SU-DHL-6 (cell line): ENCODE measurements at regions not wholly inside any gene's neighbourhood (a gene's known extent, or its start where the extent isn't known, plus 50 kb on each side); places are given as distances from the start of the nearest gene placed in this dataset.

ENCODE experiments used
- H2AFZ ChIP-seq: fragments of 200-600 bp; sonication (generic); 2 replicates; pipeline ENCODE4 v1.6.1; 2014; ENCODE audit warnings: low read depth, mild to moderate bottlenecking, moderate library complexity, mixed read lengths, antibody characterized with exemption, low read length; ENCODE audit not compliant: severe bottlenecking
- H3F3A ChIP-seq: fragments of 200-600 bp; shearing (Covaris generic); 2 replicates; pipeline ENCODE4 v1.6.0; 2016; ENCODE audit warnings: antibody characterized with exemption, mild to moderate bottlenecking; ENCODE audit not compliant: insufficient read depth
- H3K27ac ChIP-seq: fragments of 200-600 bp; sonication (generic); 2 replicates; pipeline ENCODE4 v1.5.1; 2016; ENCODE audit warnings: low read depth, mild to moderate bottlenecking, low read length, moderate library complexity, mixed read lengths
- H3K27me3 ChIP-seq: fragments of 200-600 bp; sonication (generic), shearing (Covaris generic); 2 replicates; pipeline ENCODE4 v1.6.0; 2014; ENCODE audit warnings: mild to moderate bottlenecking, low read length
- H3K36me3 ChIP-seq: fragments of 200-600 bp; sonication (generic); 2 replicates; pipeline ENCODE4 v1.6.1; 2014; ENCODE audit warnings: mild to moderate bottlenecking, low read length, mixed read lengths
- H3K4me2 ChIP-seq: fragments of 300-600, 200-600 bp; shearing (Covaris generic), sonication (generic); 2 replicates; pipeline ENCODE4 v1.6.0; 2014; ENCODE audit warnings: low read length, low read depth, mild to moderate bottlenecking; ENCODE audit not compliant: poor library complexity, severe bottlenecking
- H3K4me3 ChIP-seq: fragments of 200-600 bp; sonication (generic); 2 replicates; pipeline ENCODE4 v1.5.1; 2014; ENCODE audit warnings: antibody characterized with exemption, low read length, mild to moderate bottlenecking, mixed read lengths; ENCODE audit not compliant: insufficient read depth, poor library complexity, severe bottlenecking
- H3K79me2 ChIP-seq: fragments of 200-600 bp; sonication (generic); 2 replicates; pipeline ENCODE4 v1.6.1; 2014; ENCODE audit warnings: mild to moderate bottlenecking, low read length, moderate library complexity; ENCODE audit not compliant: insufficient read depth
- H3K9ac ChIP-seq: fragments of 200-600 bp; sonication (generic); 2 replicates; pipeline ENCODE4 v1.7.0; 2014; ENCODE audit warnings: mild to moderate bottlenecking, low read length
- H3K9me2 ChIP-seq: fragments of 200-600 bp; sonication (generic); replicated peaks from 2 replicates; pipeline ENCODE4 v1.6.1; 2014; ENCODE audit warnings: low read length; ENCODE audit not compliant: insufficient read depth
- H3K9me3 ChIP-seq: fragments of 200-600 bp; sonication (generic); 2 replicates; pipeline ENCODE4 v1.6.1; 2014; ENCODE audit warnings: low read length, mixed read lengths; ENCODE audit not compliant: insufficient read depth
- H4K20me1 ChIP-seq: fragments of 200-600 bp; sonication (generic); 2 replicates; pipeline ENCODE4 v1.6.1; 2014; ENCODE audit warnings: low read depth, mild to moderate bottlenecking, antibody characterized with exemption, low read length, moderate library complexity, mixed read lengths
- CTCF ChIP-seq: fragments of 200-600 bp; sonication (generic); IDR thresholded peaks from one replicate; pipeline ENCODE4 v1.5.1; 2017; ENCODE audit warnings: antibody characterized with exemption, mild to moderate bottlenecking, low read length, moderate library complexity; ENCODE audit not compliant: insufficient read depth, poor library complexity, severe bottlenecking
- EZH2phosphoT487 ChIP-seq: fragments of 200-600 bp; sonication (generic), shearing (Covaris generic); conservative IDR thresholded peaks from 2 replicates; pipeline ENCODE4 v1.6.1; 2018; ENCODE audit warnings: mild to moderate bottlenecking, antibody characterized with exemption, low read length, moderate library complexity, mixed read lengths

- Histone ChIP-seq H3K27ac (no peak overlapping the region), H3K27me3 (no peaks in the 10 kb centered on the region), H3K9ac (no peak overlapping the region), H3K9me2 (no peaks in the 10 kb centered on the region), H3K36me3 (no peaks in the 10 kb centered on the region), H3F3A (peaks cover 19% of the 10 kb centered on the region), H3K4me3 (no peak overlapping the region), H3K79me2 (no peaks in the 10 kb centered on the region), H3K9me3 (no peaks in the 10 kb centered on the region), H3K4me2 (no peak overlapping the region), H2AFZ (no peak overlapping the region), H4K20me1 (no peaks in the 10 kb centered on the region)
- no peak for TF ChIP-seq CTCF
- TF ChIP-seq EZH2phosphoT487 = no peak
Measured at GRCh38 chr5:124053340-124053739, 541.4 kb downstream of the CSNK1G3 start.

GRCh38 chr5:124052201-124052600 lies 540.2 kb downstream of the CSNK1G3 start:
- Histone ChIP-seq H3K79me2 (no peaks in the 10 kb centered on the region), H3K4me3 (no peak overlapping the region), H3K27me3 (no peaks in the 10 kb centered on the region), H3K9me3 (no peaks in the 10 kb centered on the region), H4K20me1 (no peaks in the 10 kb centered on the region), H3K4me2 (no peak overlapping the region), H2AFZ (no peak overlapping the region), H3K9me2 (no peaks in the 10 kb centered on the region), H3K9ac (no peak overlapping the region), H3F3A (peaks cover 9% of the 10 kb centered on the region), H3K36me3 (no peaks in the 10 kb centered on the region), H3K27ac (no peak overlapping the region)
- TF ChIP-seq EZH2phosphoT487 (no peak), CTCF (no peak)

GRCh38 chr5:124050120-124050770 lies 538.3 kb downstream of the CSNK1G3 start:
- no peak overlapping the region for H2AFZ ChIP-seq
- H3K79me2 ChIP-seq = no peaks in the 10 kb centered on the region
- no peak overlapping the region for H3K4me3 ChIP-seq
- no peaks in the 10 kb centered on the region for H3K27me3 ChIP-seq
- no peak overlapping the region for H3K27ac ChIP-seq
- no peaks in the 10 kb centered on the region for H3K9me2 ChIP-seq
- H4K20me1 ChIP-seq = no peaks in the 10 kb centered on the region
- no peak for TF ChIP-seq EZH2phosphoT487
- no peaks in the 10 kb centered on the region for H3F3A ChIP-seq
- no peaks in the 10 kb centered on the region for H3K36me3 ChIP-seq
- H3K9ac ChIP-seq = no peak overlapping the region
- H3K4me2 ChIP-seq = no peak overlapping the region
- H3K9me3 ChIP-seq = no peaks in the 10 kb centered on the region

- TF ChIP-seq EZH2phosphoT487 (no peak), CTCF (no peak)
- H2AFZ ChIP-seq = no peak overlapping the region
Measured at GRCh38 chr5:124045412-124045811, 533.4 kb downstream of the CSNK1G3 start.

More at GRCh38 chr5:124045412-124045811, 533.4 kb downstream of the CSNK1G3 start:
- no peaks in the 10 kb centered on the region for H3K27me3 ChIP-seq
- H3K27ac ChIP-seq = no peak overlapping the region
- H3K79me2 ChIP-seq = no peaks in the 10 kb centered on the region
- H3K4me3 ChIP-seq = no peak overlapping the region
- H3K9ac ChIP-seq = no peak overlapping the region
- no peak overlapping the region for H3K4me2 ChIP-seq
- peaks cover 4% of the 10 kb centered on the region; the same call in 1 of the 2 replicates for H3K36me3 ChIP-seq
- peaks cover 1% of the 10 kb centered on the region; the same call in 1 of the 2 replicates for H3K9me3 ChIP-seq
- H3F3A ChIP-seq = 0 out of 2 replicates have a peak, but pooled peaks cover 3% of the 10 kb centered on the region
- H3K9me2 ChIP-seq = no peaks in the 10 kb centered on the region
- no peaks in the 10 kb centered on the region for H4K20me1 ChIP-seq
